ENCODE measurements at regions not wholly inside any gene's neighbourhood (a gene's known extent, or its start where the extent isn't known, plus 50 kb on each side); places are given as distances from the start of the nearest gene placed in this dataset.

DNA sequence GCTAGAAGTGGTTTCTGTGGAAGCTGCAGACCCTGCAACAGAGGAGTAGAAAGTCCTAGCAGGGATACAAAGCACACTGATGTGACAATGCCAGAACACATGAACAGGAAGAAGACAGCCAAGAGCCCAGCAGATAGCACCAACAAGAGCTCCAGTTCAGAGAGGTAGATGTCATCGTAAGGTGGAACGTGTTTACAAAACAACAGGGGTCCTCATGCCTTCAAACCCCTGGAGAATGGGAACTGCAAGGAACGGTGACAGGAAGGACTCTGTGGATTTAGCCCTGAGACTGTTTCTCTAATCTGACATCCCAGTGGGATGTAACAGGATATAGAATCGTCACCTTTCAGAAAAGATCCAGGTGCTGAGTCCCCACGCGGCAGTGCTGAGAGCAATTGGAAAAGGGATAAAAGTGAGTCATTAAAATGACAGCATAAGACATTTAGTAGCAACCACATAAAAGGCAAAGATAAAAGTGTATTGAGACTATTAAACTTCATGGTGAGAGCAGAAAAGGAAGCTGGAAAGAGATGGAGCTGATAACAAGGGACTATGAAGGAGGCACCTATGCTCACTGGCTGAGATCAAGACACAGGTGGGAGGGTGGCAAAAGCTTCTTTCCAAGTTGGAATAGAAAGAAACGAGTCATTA lies 195.2 kb downstream of the FBXO15 start:
- H4K20me1 ChIP-seq (ENCODE audit: insufficient read depth, low read length, poor library complexity, severe bottlenecking) = no peaks in the 10 kb centered on the region
- no peaks in the 10 kb centered on the region for H3F3A ChIP-seq (ENCODE audit: low read depth)
- H3K27me3 ChIP-seq (ENCODE audit: insufficient read depth, low read length, poor library complexity, severe bottlenecking) = peaks cover 10% of the 10 kb centered on the region
- H3K4me1 ChIP-seq (ENCODE audit: insufficient read depth, low read length, poor library complexity, severe bottlenecking) = peaks cover 21% of the 10 kb centered on the region
- no peak overlapping the region for H2AFZ ChIP-seq (ENCODE audit: low read length)
- H3K9me2 ChIP-seq (replicated peaks; ENCODE audit: low read depth, low read length) = no peaks in the 10 kb centered on the region
- H3K36me3 ChIP-seq (ENCODE audit: insufficient read depth, low read length) = no peaks in the 10 kb centered on the region
- H3K9ac ChIP-seq (ENCODE audit: low read depth, low read length, poor library complexity, severe bottlenecking) = no peak overlapping the region
- TF ChIP-seq, protein P1, sequence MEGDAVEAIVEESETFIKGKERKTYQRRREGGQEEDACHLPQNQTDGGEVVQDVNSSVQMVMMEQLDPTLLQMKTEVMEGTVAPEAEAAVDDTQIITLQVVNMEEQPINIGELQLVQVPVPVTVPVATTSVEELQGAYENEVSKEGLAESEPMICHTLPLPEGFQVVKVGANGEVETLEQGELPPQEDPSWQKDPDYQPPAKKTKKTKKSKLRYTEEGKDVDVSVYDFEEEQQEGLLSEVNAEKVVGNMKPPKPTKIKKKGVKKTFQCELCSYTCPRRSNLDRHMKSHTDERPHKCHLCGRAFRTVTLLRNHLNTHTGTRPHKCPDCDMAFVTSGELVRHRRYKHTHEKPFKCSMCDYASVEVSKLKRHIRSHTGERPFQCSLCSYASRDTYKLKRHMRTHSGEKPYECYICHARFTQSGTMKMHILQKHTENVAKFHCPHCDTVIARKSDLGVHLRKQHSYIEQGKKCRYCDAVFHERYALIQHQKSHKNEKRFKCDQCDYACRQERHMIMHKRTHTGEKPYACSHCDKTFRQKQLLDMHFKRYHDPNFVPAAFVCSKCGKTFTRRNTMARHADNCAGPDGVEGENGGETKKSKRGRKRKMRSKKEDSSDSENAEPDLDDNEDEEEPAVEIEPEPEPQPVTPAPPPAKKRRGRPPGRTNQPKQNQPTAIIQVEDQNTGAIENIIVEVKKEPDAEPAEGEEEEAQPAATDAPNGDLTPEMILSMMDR (conservative IDR thresholded peaks at IDR 0.05; ENCODE audit: low read length) = no peak
- TF ChIP-seq EZH2phosphoT487 (IDR thresholded peaks at IDR 0.05; ENCODE audit: borderline replicate concordance) = 0 out of 2 replicates have a peak, but pooled peaks have one; percentile 12
- peak overlapping the region; percentile 1 for H3K4me2 ChIP-seq (ENCODE audit: low read depth, low read length, poor library complexity, severe bottlenecking)
- H3K4me3 ChIP-seq (ENCODE audit: low read length, poor library complexity, severe bottlenecking) = no peak overlapping the region
- H3K79me2 ChIP-seq (ENCODE audit: insufficient read depth, low read length) = no peaks in the 10 kb centered on the region
- H3K9me3 ChIP-seq (ENCODE audit: insufficient read depth, low read depth, low read length) = no peaks in the 10 kb centered on the region

DNA sequence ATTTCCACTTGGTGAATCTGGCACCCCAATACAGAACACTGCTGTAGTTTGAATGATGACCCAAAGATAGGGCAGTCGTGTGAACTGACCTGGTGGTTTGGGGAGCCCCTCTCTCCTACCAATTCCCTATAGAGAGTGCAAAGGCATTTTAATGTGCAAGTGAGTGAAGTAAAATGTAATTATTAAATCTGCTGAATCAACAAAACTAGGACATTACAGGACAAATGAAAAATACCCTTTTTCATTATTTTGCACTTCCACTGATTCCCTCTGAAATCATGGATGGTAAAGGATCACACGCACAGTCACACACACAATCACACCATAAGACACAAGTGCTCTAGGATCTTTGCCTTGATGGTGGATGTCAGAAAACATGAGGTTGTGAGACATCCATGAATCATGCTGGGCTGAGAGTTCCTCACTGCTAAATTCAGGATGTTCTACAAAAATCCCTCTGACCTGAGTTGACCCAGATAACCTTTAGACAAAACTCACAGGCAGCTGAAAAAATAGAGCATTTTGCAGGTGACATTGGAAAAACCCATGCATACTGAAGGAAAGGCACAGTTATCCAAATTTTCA lies 197.4 kb downstream of the FBXO15 start:
- Histone ChIP-seq H3K9me2 (replicated peaks; ENCODE audit: low read depth, low read length) (no peaks in the 10 kb centered on the region), H3K27me3 (ENCODE audit: insufficient read depth, low read length, poor library complexity, severe bottlenecking) (peaks cover 5% of the 10 kb centered on the region), H3K4me1 (ENCODE audit: insufficient read depth, low read length, poor library complexity, severe bottlenecking) (peaks cover 21% of the 10 kb centered on the region), H3K36me3 (ENCODE audit: insufficient read depth, low read length) (no peaks in the 10 kb centered on the region), H3K79me2 (ENCODE audit: insufficient read depth, low read length) (no peaks in the 10 kb centered on the region), H3K4me3 (ENCODE audit: low read length, poor library complexity, severe bottlenecking) (no peak overlapping the region), H3K9ac (ENCODE audit: low read depth, low read length, poor library complexity, severe bottlenecking) (no peak overlapping the region), H4K20me1 (ENCODE audit: insufficient read depth, low read length, poor library complexity, severe bottlenecking) (no peaks in the 10 kb centered on the region), H3K9me3 (ENCODE audit: insufficient read depth, low read depth, low read length) (no peaks in the 10 kb centered on the region), H2AFZ (ENCODE audit: low read length) (no peak overlapping the region), H3K4me2 (ENCODE audit: low read depth, low read length, poor library complexity, severe bottlenecking) (no peak overlapping the region), H3F3A (ENCODE audit: low read depth) (no peaks in the 10 kb centered on the region)
- no peak for TF ChIP-seq EZH2phosphoT487 (IDR thresholded peaks at IDR 0.05; ENCODE audit: borderline replicate concordance)
- TF ChIP-seq, protein P1 (conservative IDR thresholded peaks at IDR 0.05; ENCODE audit: low read length) = no peak

DNA sequence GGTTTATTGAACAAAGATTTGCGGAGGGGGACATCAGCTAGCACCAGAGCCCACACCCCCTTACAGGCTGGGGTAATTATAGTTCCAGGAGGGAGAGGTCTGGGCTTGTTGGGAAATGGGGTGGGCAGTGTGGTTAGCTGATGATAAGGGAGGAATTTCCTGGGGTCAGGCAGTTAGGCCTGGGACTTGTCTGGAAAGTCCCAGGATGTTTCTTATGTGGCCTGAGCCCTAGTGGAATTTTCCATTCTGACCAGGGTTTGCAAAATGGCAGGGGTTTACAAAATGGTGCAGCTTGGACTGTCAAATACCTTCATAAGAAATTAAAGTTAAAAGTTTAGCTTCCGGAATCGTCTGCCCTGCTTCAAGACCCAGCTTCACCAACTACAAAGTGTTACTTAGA lies 199.1 kb downstream of the FBXO15 start:
- no peak for TF ChIP-seq EZH2phosphoT487 (IDR thresholded peaks at IDR 0.05; ENCODE audit: borderline replicate concordance)
- TF ChIP-seq, protein P1 (conservative IDR thresholded peaks at IDR 0.05; ENCODE audit: low read length) = no peak

More for the DNA sequence above, 199.1 kb downstream of the FBXO15 start:
- H4K20me1 ChIP-seq (ENCODE audit: insufficient read depth, low read length, poor library complexity, severe bottlenecking) = no peaks in the 10 kb centered on the region
- H3F3A ChIP-seq (ENCODE audit: low read depth) = no peaks in the 10 kb centered on the region
- peaks cover 5% of the 10 kb centered on the region for H3K27me3 ChIP-seq (ENCODE audit: insufficient read depth, low read length, poor library complexity, severe bottlenecking)
- H3K4me3 ChIP-seq (ENCODE audit: low read length, poor library complexity, severe bottlenecking) = no peak overlapping the region
- no peaks in the 10 kb centered on the region for H3K79me2 ChIP-seq (ENCODE audit: insufficient read depth, low read length)
- H3K9me2 ChIP-seq (replicated peaks; ENCODE audit: low read depth, low read length) = no peaks in the 10 kb centered on the region
- H3K4me2 ChIP-seq (ENCODE audit: low read depth, low read length, poor library complexity, severe bottlenecking) = no peak overlapping the region
- no peak overlapping the region for H3K9ac ChIP-seq (ENCODE audit: low read depth, low read length, poor library complexity, severe bottlenecking)
- peaks cover 9% of the 10 kb centered on the region for H3K4me1 ChIP-seq (ENCODE audit: insufficient read depth, low read length, poor library complexity, severe bottlenecking)
- H3K9me3 ChIP-seq (ENCODE audit: insufficient read depth, low read depth, low read length) = no peaks in the 10 kb centered on the region
- H2AFZ ChIP-seq (ENCODE audit: low read length) = no peak overlapping the region
- no peaks in the 10 kb centered on the region for H3K36me3 ChIP-seq (ENCODE audit: insufficient read depth, low read length)

Measured in Loucy (cell line).